Activated CD8-positive, alpha-beta T cell treated with anti-CD3 and anti-CD28 coated beads, Interleukin-2, amount 10 ng/mL, durations not matched to agents 7 days and 5 days (primary cell): ENCODE measurements at regions not wholly inside any gene's neighbourhood (a gene's known extent, or its start where the extent isn't known, plus 50 kb on each side); places are given as distances from the start of the nearest gene placed in this dataset.
"Not testable (repeated sequence)": the region's sequence is repeated elsewhere in the genome, so short reads cannot be mapped to it uniquely, and the experiment has no call there.

Experiments used
- ATAC-seq: fragments of 150-1000 bp; cut with Tn5 transposase; one replicate; pipeline ENCODE4 v1.10.0; 2021; ENCODE audit warnings: moderate library complexity
- CTCF ChIA-PET: fragments of 350-600 bp; sonication (Branson Sonifier 250); formaldehyde crosslinking; loops from one replicate; lab custom pipeline; 2021; ENCODE audit warnings: antibody characterized with exemption; lab: Charles Lee
- POLR2A ChIA-PET: fragments of 350-600 bp; sonication (Branson Sonifier 250); formaldehyde crosslinking; loops from one replicate; lab custom pipeline; 2021; ENCODE audit warnings: antibody characterized with exemption; lab: Charles Lee
- DNase-seq: peaks from one replicate; pipeline ENCODE4 v3.0.0-alpha.2; 2020
- H3K27ac Mint-ChIP-seq: one replicate; pipeline ENCODE4 v1.8.0; 2021; ENCODE audit warnings: mild to moderate bottlenecking, mixed read lengths
- H3K27me3 Mint-ChIP-seq: one replicate; pipeline ENCODE4 v1.8.0; 2021; ENCODE audit warnings: low read depth, mixed read lengths
- H3K36me3 Mint-ChIP-seq: one replicate; pipeline ENCODE4 v1.8.0; 2021; ENCODE audit warnings: low read depth, mixed read lengths
- H3K4me1 Mint-ChIP-seq: one replicate; pipeline ENCODE4 v1.8.0; 2021; ENCODE audit warnings: low read depth, mixed read lengths
- H3K4me3 Mint-ChIP-seq: one replicate; pipeline ENCODE4 v1.8.0; 2021; ENCODE audit warnings: mild to moderate bottlenecking, mixed read lengths
- H3K9me3 Mint-ChIP-seq: one replicate; pipeline ENCODE4 v1.8.0; 2022; ENCODE audit warnings: mixed read lengths; ENCODE audit not compliant: insufficient read depth

GRCh38 chr9:94387338-94388010, 59.0 kb upstream of the NUTM2F start:
- H3K27ac Mint-ChIP-seq, H3K4me1 Mint-ChIP-seq, H3K27me3 Mint-ChIP-seq, POLR2A ChIA-PET, CTCF ChIA-PET, H3K9me3 Mint-ChIP-seq, DNase-seq, H3K4me3 Mint-ChIP-seq, H3K36me3 Mint-ChIP-seq, ATAC-seq: not testable (repeated sequence)

- POLR2A ChIA-PET, H3K4me1 Mint-ChIP-seq, H3K9me3 Mint-ChIP-seq: not testable (repeated sequence)
Observed at GRCh38 chr9:94388011-94388406, 59.6 kb upstream of the NUTM2F start.

GRCh38 chr9:94390425-94391098, 62.1 kb upstream of the NUTM2F start:
- H3K4me1 Mint-ChIP-seq, H3K36me3 Mint-ChIP-seq, POLR2A ChIA-PET, H3K4me3 Mint-ChIP-seq, ATAC-seq, CTCF ChIA-PET, H3K9me3 Mint-ChIP-seq, DNase-seq, H3K27me3 Mint-ChIP-seq, H3K27ac Mint-ChIP-seq: not testable (repeated sequence)

More at GRCh38 chr9:94388011-94388406, 59.6 kb upstream of the NUTM2F start:
- H3K36me3 Mint-ChIP-seq, H3K27ac Mint-ChIP-seq, ATAC-seq, H3K4me3 Mint-ChIP-seq, H3K27me3 Mint-ChIP-seq, DNase-seq, CTCF ChIA-PET: not testable (repeated sequence)

- ATAC-seq, H3K9me3 Mint-ChIP-seq, H3K27me3 Mint-ChIP-seq, DNase-seq, H3K27ac Mint-ChIP-seq, POLR2A ChIA-PET, CTCF ChIA-PET, H3K4me3 Mint-ChIP-seq, H3K36me3 Mint-ChIP-seq: not testable (repeated sequence)
- H3K4me1 Mint-ChIP-seq: peaks cover 10% of the 10 kb centered on the region
Observed at GRCh38 chr9:94392971-94393624, 64.7 kb upstream of the NUTM2F start.

- H3K36me3 Mint-ChIP-seq, H3K27me3 Mint-ChIP-seq, ATAC-seq, H3K27ac Mint-ChIP-seq, CTCF ChIA-PET, DNase-seq, H3K4me3 Mint-ChIP-seq, POLR2A ChIA-PET, H3K9me3 Mint-ChIP-seq, H3K4me1 Mint-ChIP-seq: not testable (repeated sequence)
Observed at GRCh38 chr9:94397766-94398379, 69.4 kb upstream of the NUTM2F start.

- H3K9me3 Mint-ChIP-seq, H3K27ac Mint-ChIP-seq, H3K4me1 Mint-ChIP-seq, H3K4me3 Mint-ChIP-seq, H3K27me3 Mint-ChIP-seq, ATAC-seq, DNase-seq, POLR2A ChIA-PET, H3K36me3 Mint-ChIP-seq, CTCF ChIA-PET: not testable (repeated sequence)
Observed at GRCh38 chr9:94400461-94400860, 72.0 kb upstream of the NUTM2F start.

- CTCF ChIA-PET, H3K4me1 Mint-ChIP-seq, ATAC-seq, POLR2A ChIA-PET, H3K36me3 Mint-ChIP-seq, H3K9me3 Mint-ChIP-seq, H3K4me3 Mint-ChIP-seq, DNase-seq, H3K27ac Mint-ChIP-seq, H3K27me3 Mint-ChIP-seq: not testable (repeated sequence)
Observed at GRCh38 chr9:94402795-94403194, 74.4 kb upstream of the NUTM2F start.

- H3K36me3 Mint-ChIP-seq, H3K4me1 Mint-ChIP-seq, POLR2A ChIA-PET, H3K27me3 Mint-ChIP-seq, H3K9me3 Mint-ChIP-seq, DNase-seq, H3K4me3 Mint-ChIP-seq, ATAC-seq, H3K27ac Mint-ChIP-seq, CTCF ChIA-PET: not testable (repeated sequence)
Observed at GRCh38 chr9:94403571-94403970, 75.1 kb upstream of the NUTM2F start.

- ATAC-seq, H3K27me3 Mint-ChIP-seq, POLR2A ChIA-PET, DNase-seq, H3K4me3 Mint-ChIP-seq, H3K36me3 Mint-ChIP-seq, H3K9me3 Mint-ChIP-seq, CTCF ChIA-PET: not testable (repeated sequence)
- peaks cover 13% of the 10 kb centered on the region for H3K4me1 Mint-ChIP-seq
- peak overlapping the region; percentile 17 for H3K27ac Mint-ChIP-seq
Observed at GRCh38 chr9:94413665-94414064, 85.2 kb upstream of the NUTM2F start.

GRCh38 chr9:94415111-94415510, 86.7 kb upstream of the NUTM2F start:
- DNase-seq, ATAC-seq, CTCF ChIA-PET, H3K27me3 Mint-ChIP-seq, POLR2A ChIA-PET, H3K9me3 Mint-ChIP-seq, H3K27ac Mint-ChIP-seq, H3K4me3 Mint-ChIP-seq: not testable (repeated sequence)
- H3K4me1 Mint-ChIP-seq: peaks cover 13% of the 10 kb centered on the region
- H3K36me3 Mint-ChIP-seq: peaks cover 10% of the 10 kb centered on the region

- H3K27ac Mint-ChIP-seq: not testable (repeated sequence)
Observed at GRCh38 chr9:94420098-94420497, 91.7 kb upstream of the NUTM2F start.

GRCh38 chr9:94421951-94422350, 93.5 kb upstream of the NUTM2F start:
- CTCF ChIA-PET, H3K27me3 Mint-ChIP-seq, H3K27ac Mint-ChIP-seq, H3K36me3 Mint-ChIP-seq, H3K4me1 Mint-ChIP-seq, DNase-seq, H3K9me3 Mint-ChIP-seq, ATAC-seq, H3K4me3 Mint-ChIP-seq, POLR2A ChIA-PET: not testable (repeated sequence)

More at GRCh38 chr9:94420098-94420497, 91.7 kb upstream of the NUTM2F start:
- H3K9me3 Mint-ChIP-seq, H3K27me3 Mint-ChIP-seq, DNase-seq, CTCF ChIA-PET, H3K4me3 Mint-ChIP-seq, POLR2A ChIA-PET, ATAC-seq, H3K4me1 Mint-ChIP-seq: not testable (repeated sequence)
- H3K36me3 Mint-ChIP-seq: peaks cover 11% of the 10 kb centered on the region
